Breast epithelium (tissue), 4 donors: ENCODE measurements at regions not wholly inside any gene's neighbourhood (a gene's known extent, or its start where the extent isn't known, plus 50 kb on each side); places are given as distances from the start of the nearest gene placed in this dataset.

Source experiments
- DNase-seq, 2 donors: peaks; one replicate each; pipeline ENCODE4 v3.0.0-alpha.2; 2019; ENCODE audit warnings: low spot score in 2 of 2
- H3K27ac ChIP-seq, 2 donors: fragments of 200-600 bp; sonication (generic) in 1 of 2; one replicate each; pipeline ENCODE4 v1.5.1; 2016 to 2019; ENCODE audit warnings: mild to moderate bottlenecking in 1 of 2
- H3K27me3 ChIP-seq, 2 donors: fragments of 200-600 bp; sonication (generic) in 1 of 2; one replicate each; pipeline versions ENCODE4 v1.5.1 to v1.6.0; 2017 to 2019; ENCODE audit warnings: control low read depth in 1 of 2, mild to moderate bottlenecking in 1 of 2
- H3K36me3 ChIP-seq: fragments of 200-600 bp; one replicate; pipeline ENCODE4 v1.5.1; 2019
- H3K4me1 ChIP-seq, 2 donors: fragments of 200-600 bp; sonication (generic); one replicate each; pipeline ENCODE4 v1.5.1; 2016 to 2019; ENCODE audit warnings: control low read depth in 1 of 2
- H3K4me3 ChIP-seq, 3 donors: fragments of 200-600 bp; sonication (generic); 1 replicate in 2 of 3; 2 replicates in 1 of 3; pipeline ENCODE4 v1.5.1; 2016 to 2019; ENCODE audit warnings: mild to moderate bottlenecking in 3 of 3, moderate library complexity in 2 of 3
- H3K9me3 ChIP-seq, 2 donors: fragments of 200-600 bp; sonication (generic) in 1 of 2; one replicate each; pipeline ENCODE4 v1.5.1; 2016 to 2019; ENCODE audit warnings: control low read depth in 1 of 2
- POLR2A ChIP-seq: fragments of 450-650 bp; IDR thresholded peaks from one replicate; pipeline ENCODE4 v1.6.1; 2016; ENCODE audit warnings: antibody characterized with exemption, mild to moderate bottlenecking, moderate library complexity
- POLR2AphosphoS5 ChIP-seq, 3 donors: sonication (generic); formaldehyde crosslinking; IDR thresholded peaks; one replicate each; pipeline ENCODE4 v1.6.1; 2017; ENCODE audit warnings: antibody characterized with exemption in 3 of 3
- intact Hi-C: fragments of 100-400 bp; cut with DNase I; formaldehyde crosslinking; loops from one replicate; pipeline ENCODE4 v1.15.1; 2023; ENCODE audit warnings: low total_unique reads
- TF ChIP-seq, protein P1 (sequence below), 3 donors: fragments of 450-650 bp; IDR thresholded peaks; one replicate each; pipeline ENCODE4 v1.5.1; 2016 to 2017; ENCODE audit warnings: antibody characterized with exemption in 3 of 3, mild to moderate bottlenecking in 3 of 3, moderate library complexity in 3 of 3

DNA sequence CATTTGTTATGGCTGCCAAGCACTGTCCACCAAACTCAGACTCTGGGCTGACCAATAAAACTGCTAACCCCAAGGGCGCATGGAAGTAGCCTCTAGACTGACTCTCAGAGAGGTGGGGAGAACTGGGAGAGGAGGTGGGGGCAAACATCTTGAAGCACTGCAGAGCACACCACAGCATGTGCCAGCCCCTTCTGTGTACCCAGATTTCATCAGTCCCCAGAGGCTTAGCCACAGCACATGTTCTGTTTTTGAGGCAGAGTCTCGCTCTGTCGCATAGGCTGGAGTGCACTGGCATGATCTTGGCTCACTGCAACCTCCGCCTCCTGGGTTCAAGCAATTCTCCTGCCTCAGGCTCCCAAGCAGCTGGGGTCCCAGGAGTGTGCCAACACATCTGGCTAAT, 119.5 kb upstream of the SPATA12 start:
- DNase-seq = no peak
- peaks cover 6 to 9% of the 10 kb centered on the region in 2 donors for H3K9me3 ChIP-seq
- H3K27me3 ChIP-seq = no peaks in the 10 kb centered on the region
- no peaks in the 10 kb centered on the region for H3K36me3 ChIP-seq
- intact Hi-C loops = no loop called here
- no peak overlapping the region for H3K4me3 ChIP-seq
- no peaks in the 10 kb centered on the region for H3K4me1 ChIP-seq
- H3K27ac ChIP-seq = no peak overlapping the region
- no peak for TF ChIP-seq POLR2AphosphoS5 (IDR thresholded peaks at IDR 0.05)
- TF ChIP-seq, protein P1, sequence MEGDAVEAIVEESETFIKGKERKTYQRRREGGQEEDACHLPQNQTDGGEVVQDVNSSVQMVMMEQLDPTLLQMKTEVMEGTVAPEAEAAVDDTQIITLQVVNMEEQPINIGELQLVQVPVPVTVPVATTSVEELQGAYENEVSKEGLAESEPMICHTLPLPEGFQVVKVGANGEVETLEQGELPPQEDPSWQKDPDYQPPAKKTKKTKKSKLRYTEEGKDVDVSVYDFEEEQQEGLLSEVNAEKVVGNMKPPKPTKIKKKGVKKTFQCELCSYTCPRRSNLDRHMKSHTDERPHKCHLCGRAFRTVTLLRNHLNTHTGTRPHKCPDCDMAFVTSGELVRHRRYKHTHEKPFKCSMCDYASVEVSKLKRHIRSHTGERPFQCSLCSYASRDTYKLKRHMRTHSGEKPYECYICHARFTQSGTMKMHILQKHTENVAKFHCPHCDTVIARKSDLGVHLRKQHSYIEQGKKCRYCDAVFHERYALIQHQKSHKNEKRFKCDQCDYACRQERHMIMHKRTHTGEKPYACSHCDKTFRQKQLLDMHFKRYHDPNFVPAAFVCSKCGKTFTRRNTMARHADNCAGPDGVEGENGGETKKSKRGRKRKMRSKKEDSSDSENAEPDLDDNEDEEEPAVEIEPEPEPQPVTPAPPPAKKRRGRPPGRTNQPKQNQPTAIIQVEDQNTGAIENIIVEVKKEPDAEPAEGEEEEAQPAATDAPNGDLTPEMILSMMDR (IDR thresholded peaks at IDR 0.05) = no peak

DNA sequence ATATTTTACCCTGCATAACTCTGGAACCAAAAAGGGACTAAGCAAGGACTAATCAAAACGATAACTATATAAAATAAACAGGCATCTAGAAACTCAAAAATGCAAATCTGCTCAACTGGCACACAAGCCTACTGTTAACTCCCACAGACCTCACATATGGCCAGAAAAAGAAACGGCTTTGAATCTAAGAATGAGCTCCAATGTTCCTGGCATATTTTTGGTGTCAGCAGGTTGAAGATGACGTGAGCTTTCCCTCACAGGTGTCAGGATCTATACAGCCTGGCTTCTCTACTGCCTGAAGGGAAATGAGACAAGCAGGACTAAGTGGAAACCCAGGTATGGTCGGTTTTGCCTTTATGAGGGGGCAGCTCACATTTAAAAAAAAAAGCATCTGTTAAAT, 120.1 kb upstream of the SPATA12 start:
- H3K27me3 ChIP-seq = no peaks in the 10 kb centered on the region
- TF ChIP-seq POLR2A = no peak
- TF ChIP-seq, protein P1 (IDR thresholded peaks at IDR 0.05) = no peak
- no peak for TF ChIP-seq POLR2AphosphoS5 (IDR thresholded peaks at IDR 0.05)
- no peak overlapping the region for H3K27ac ChIP-seq
- no peaks in the 10 kb centered on the region for H3K4me1 ChIP-seq
- H3K9me3 ChIP-seq = peaks cover 3 to 4% of the 10 kb centered on the region in 2 donors
- no peak overlapping the region for H3K4me3 ChIP-seq
- DNase-seq = no peak
- no peaks in the 10 kb centered on the region for H3K36me3 ChIP-seq
- intact Hi-C loops = no loop called here

DNA sequence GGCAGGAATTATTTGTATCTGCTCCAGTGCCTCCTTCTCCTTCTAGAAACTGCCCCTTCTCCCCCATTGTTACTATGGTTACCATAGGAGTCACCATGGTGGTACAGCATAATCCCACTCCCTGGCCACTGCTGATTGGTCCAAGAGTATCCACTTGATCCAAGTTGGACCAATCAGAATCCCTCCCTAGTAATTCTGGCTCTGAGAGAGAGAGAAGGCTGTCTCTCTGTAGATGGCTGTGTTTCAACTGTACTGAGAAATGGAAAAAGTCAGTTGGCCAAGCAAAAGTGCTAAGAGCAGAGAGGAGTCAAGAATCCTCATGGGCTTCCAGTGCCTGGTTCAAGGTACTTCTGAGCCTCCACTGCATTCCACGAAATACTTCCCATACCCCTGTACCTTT, 120.6 kb upstream of the SPATA12 start:
- TF ChIP-seq POLR2AphosphoS5 (IDR thresholded peaks at IDR 0.05) = no peak
- TF ChIP-seq POLR2A = no peak
- TF ChIP-seq, protein P1 (IDR thresholded peaks at IDR 0.05) = no peak
- Histone ChIP-seq H3K27me3 (no peaks in the 10 kb centered on the region), H3K4me3 (no peak overlapping the region), H3K27ac (no peak overlapping the region), H3K36me3 (no peaks in the 10 kb centered on the region), H3K9me3 (no peaks in the 10 kb centered on the region), H3K4me1 (no peaks in the 10 kb centered on the region)
- intact Hi-C loops = no loop called here
- DNase-seq = no peak

DNA sequence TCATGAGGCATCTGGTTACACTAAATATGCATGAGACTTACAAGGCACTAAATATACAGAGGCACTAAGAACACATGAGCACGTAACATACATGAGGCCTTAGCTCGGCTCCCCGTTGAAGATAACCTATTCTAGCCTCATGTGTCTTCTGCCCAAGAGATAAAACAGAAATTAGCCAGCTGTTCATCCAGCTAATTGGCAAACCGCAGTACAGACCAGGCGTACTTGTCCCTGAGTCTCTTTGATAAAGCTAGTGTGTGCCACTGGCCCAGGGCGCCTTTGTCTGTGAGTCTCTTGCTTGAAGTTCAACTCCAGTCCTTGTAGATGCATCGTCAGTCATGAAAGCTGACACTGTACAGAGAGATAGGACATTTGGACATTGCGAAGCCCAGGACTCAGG, 121.9 kb upstream of the SPATA12 start:
- no peaks in the 10 kb centered on the region for H3K27me3 ChIP-seq
- no peak for DNase-seq
- no peaks in the 10 kb centered on the region for H3K36me3 ChIP-seq
- intact Hi-C loops = no loop called here
- H3K4me1 ChIP-seq = no peaks in the 10 kb centered on the region
- H3K9me3 ChIP-seq = no peaks in the 10 kb centered on the region
- H3K4me3 ChIP-seq = no peak overlapping the region
- TF ChIP-seq POLR2A = no peak
- TF ChIP-seq, protein P1 (IDR thresholded peaks at IDR 0.05) = no peak
- TF ChIP-seq POLR2AphosphoS5 (IDR thresholded peaks at IDR 0.05) = no peak
- no peak overlapping the region for H3K27ac ChIP-seq

DNA sequence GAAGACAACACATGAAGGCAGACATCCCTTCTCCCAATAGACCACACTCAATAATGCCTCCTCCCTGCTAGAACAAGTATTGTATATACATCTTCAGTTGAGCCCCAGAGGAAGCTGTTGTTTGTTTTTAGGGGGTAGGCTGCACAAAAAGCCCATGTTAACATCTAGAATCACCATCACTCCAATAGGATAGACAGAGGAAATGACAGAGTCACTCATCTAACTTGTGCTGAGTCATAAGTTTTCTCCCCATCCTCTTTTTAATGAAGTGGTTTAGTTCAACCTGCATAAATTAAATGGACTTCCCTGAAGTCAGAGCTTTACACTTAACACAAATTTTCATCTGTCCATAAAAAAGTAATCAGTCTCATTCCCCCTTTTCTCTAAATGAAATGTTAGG, 122.9 kb upstream of the SPATA12 start:
- TF ChIP-seq POLR2AphosphoS5 (IDR thresholded peaks at IDR 0.05) (no peak), POLR2A (no peak)
- TF ChIP-seq, protein P1 (IDR thresholded peaks at IDR 0.05) = no peak
- Histone ChIP-seq H3K27me3 (no peaks in the 10 kb centered on the region), H3K4me1 (no peaks in the 10 kb centered on the region), H3K27ac (no peak overlapping the region), H3K9me3 (no peaks in the 10 kb centered on the region), H3K4me3 (no peak overlapping the region), H3K36me3 (no peaks in the 10 kb centered on the region)
- intact Hi-C loops = no loop called here
- DNase-seq = no peak
